ENCODE measurements at regions not wholly inside any gene's neighbourhood (a gene's known extent, or its start where the extent isn't known, plus 50 kb on each side); places are given as distances from the start of the nearest gene placed in this dataset.

GRCh38 chr15:35871282-35871681 is 325.3 kb upstream of the DPH6 start:
- no peak for TF ChIP-seq CTCF (IDR thresholded peaks at IDR 0.05)
- TF ChIP-seq POLR2AphosphoS5 (IDR thresholded peaks at IDR 0.05): no peak
